GM12874 (cell line): ENCODE measurements at regions not wholly inside any gene's neighbourhood (a gene's known extent, or its start where the extent isn't known, plus 50 kb on each side); places are given as distances from the start of the nearest gene placed in this dataset.

Experiments used
- TF ChIP-seq, protein P1 (sequence below): IDR thresholded peaks from 2 replicates; pipeline ENCODE4 v1.5.1; 2011; ENCODE audit warnings: low read depth, mild to moderate bottlenecking, control low read depth, low read length, moderate library complexity; ENCODE audit not compliant: insufficient read depth

- TF ChIP-seq, protein P1, sequence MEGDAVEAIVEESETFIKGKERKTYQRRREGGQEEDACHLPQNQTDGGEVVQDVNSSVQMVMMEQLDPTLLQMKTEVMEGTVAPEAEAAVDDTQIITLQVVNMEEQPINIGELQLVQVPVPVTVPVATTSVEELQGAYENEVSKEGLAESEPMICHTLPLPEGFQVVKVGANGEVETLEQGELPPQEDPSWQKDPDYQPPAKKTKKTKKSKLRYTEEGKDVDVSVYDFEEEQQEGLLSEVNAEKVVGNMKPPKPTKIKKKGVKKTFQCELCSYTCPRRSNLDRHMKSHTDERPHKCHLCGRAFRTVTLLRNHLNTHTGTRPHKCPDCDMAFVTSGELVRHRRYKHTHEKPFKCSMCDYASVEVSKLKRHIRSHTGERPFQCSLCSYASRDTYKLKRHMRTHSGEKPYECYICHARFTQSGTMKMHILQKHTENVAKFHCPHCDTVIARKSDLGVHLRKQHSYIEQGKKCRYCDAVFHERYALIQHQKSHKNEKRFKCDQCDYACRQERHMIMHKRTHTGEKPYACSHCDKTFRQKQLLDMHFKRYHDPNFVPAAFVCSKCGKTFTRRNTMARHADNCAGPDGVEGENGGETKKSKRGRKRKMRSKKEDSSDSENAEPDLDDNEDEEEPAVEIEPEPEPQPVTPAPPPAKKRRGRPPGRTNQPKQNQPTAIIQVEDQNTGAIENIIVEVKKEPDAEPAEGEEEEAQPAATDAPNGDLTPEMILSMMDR = peak; percentile 58
Observed at GRCh38 chr6:56851541-56852259, 103.2 kb upstream of the BEND6 start.

GRCh38 chr6:56851074-56851473 lies 103.8 kb upstream of the BEND6 start:
- TF ChIP-seq, protein P1 = no peak

GRCh38 chr6:56850626-56851025 lies 104.3 kb upstream of the BEND6 start:
- TF ChIP-seq, protein P1 = no peak

DNA sequence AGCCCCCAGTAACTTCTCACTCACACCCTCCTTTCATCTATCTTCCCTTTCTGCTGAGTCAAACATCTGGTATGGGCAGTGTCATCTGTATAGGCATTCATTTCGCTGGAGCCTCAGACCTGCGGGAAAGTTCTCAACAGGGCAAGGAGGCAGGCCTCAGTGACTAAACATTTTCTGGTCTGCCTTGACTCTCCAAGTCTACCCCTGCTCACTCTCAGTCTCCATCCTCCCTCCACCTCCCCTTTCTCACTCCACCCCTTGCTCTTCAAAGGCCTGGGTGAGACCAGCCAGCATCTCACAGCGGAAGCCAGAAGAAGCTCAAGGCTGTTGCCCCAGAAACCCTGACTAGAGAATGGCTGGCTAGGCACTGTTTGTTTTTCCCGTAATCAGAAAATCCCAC lies 105.0 kb upstream of the BEND6 start:
- TF ChIP-seq, protein P1 = no peak

DNA sequence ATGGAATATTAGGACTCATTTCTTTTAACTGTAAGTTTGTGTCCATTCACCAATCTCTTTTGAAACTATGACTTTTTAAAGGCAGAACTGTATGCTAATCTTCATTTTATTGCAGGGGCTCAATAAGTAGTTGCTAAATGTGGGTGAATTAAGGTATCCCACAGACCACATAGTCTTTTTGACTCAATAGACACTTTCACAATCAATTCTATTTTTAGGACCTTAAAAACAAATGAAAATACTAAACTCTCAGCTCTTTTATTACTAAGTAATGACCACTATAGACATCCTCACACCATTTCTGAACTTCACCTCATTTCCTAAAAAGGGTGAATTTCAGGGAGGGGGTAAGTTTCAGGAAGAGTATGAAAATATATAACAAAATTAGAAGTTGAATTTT lies 106.8 kb upstream of the BEND6 start:
- TF ChIP-seq, protein P1 = no peak

- TF ChIP-seq, protein P1 = no peak
Observed at GRCh38 chr6:56845032-56845431, 109.9 kb upstream of the BEND6 start.

DNA sequence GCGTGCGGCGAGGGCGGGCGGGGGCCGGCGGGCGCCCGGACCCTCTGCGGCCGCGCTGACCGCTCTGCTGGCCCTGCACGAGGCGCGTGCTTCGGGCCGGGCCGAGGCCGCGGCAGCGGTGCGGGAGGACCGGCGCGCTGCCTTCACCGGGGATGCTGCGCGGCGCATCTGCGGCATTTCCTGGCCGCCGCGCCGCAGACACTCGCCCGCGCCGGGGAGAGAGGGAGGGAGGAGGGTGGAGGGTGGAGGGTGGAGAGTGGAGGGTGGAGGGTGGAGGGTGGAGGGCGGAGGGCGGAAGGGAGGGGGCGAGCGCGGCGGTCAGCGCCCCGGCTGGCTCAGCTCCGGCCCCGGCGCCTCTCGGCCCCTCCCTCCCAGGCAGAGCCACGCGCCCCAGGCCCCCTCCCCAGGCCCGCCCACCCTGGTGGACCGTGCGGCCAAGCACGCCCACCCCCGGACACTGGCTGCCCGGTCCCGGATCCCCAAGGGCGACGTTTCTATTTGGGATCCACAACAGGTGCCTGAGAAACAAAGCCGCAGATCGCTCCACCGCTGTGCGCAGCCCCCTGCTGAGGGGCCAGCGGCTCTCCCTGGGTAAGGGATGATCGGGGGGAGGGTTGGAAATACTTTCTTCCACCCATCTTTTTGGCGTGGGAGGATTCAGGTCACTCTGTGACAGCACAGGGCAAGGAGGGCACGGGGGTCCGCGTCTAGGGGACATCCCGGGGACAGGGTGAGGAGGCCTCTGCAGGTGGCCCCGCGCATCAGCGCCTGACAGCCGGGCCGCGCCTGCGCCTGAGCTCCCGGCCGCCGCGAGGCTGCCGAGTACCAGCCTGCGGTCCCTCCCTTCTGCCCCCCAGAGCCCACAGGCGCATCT lies 111.2 kb upstream of the BEND6 start:
- TF ChIP-seq, protein P1 = peak; percentile 69
